Mesothelial cell of epicardium (in vitro differentiated cells): ENCODE measurements at regions not wholly inside any gene's neighbourhood (a gene's known extent, or its start where the extent isn't known, plus 50 kb on each side); places are given as distances from the start of the nearest gene placed in this dataset.
"Not testable (repeated sequence)": the region's sequence is repeated elsewhere in the genome, so short reads cannot be mapped to it uniquely, and the experiment has no call there.

Experiments used
- DNase-seq, 2 experiments: peaks; one replicate each; pipeline ENCODE4 v3.0.0; 2021; ENCODE audit warnings: low spot score in 2 of 2; ENCODE audit not compliant: unreplicated experiment in 2 of 2
- H3K27ac Mint-ChIP-seq: 2 replicates; pipeline ENCODE4 v1.8.0; 2021; ENCODE audit warnings: mixed read lengths
- H3K27me3 Mint-ChIP-seq: 2 replicates; pipeline ENCODE4 v1.8.0; 2021; ENCODE audit warnings: low read depth, mixed read lengths
- H3K36me3 Mint-ChIP-seq: 2 replicates; pipeline ENCODE4 v1.8.0; 2021; ENCODE audit warnings: mixed read lengths
- H3K4me1 Mint-ChIP-seq: 2 replicates; pipeline ENCODE4 v1.8.0; 2021; ENCODE audit warnings: mixed read lengths
- H3K4me3 Mint-ChIP-seq: 2 replicates; pipeline ENCODE4 v1.8.0; 2021; ENCODE audit warnings: mild to moderate bottlenecking, moderate library complexity, mixed read lengths
- H3K9me3 Mint-ChIP-seq: 2 replicates; pipeline ENCODE4 v1.8.0; 2021; ENCODE audit warnings: mixed read lengths
- TF ChIP-seq, protein P1 (sequence below): fragments of 200-600 bp; sonication (generic); IDR thresholded peaks from one replicate; pipeline ENCODE4 v1.5.0; 2021; ENCODE audit warnings: antibody characterized with exemption; ENCODE audit not compliant: unreplicated experiment

DNA sequence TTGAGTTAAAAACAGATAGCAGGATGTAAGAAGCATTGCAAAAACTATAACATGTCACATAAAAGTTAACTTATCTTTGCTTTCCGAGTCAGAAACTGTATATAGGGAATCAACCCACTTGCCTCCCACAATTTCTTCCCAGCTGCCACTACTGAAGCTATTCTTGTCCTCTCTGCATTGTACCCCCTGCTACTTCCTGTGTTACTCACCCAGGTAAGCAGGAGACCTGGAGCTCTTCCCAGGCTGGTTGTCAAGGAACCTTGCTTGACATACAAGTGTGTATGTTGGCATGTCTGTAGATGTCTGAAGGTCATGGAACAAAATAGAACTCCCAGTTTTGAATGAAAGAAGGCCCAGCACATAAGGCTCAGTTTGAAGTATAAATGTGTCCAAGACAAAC, 74.3 kb upstream of the LRRC4C start:
- no peak for DNase-seq
- TF ChIP-seq, protein P1, sequence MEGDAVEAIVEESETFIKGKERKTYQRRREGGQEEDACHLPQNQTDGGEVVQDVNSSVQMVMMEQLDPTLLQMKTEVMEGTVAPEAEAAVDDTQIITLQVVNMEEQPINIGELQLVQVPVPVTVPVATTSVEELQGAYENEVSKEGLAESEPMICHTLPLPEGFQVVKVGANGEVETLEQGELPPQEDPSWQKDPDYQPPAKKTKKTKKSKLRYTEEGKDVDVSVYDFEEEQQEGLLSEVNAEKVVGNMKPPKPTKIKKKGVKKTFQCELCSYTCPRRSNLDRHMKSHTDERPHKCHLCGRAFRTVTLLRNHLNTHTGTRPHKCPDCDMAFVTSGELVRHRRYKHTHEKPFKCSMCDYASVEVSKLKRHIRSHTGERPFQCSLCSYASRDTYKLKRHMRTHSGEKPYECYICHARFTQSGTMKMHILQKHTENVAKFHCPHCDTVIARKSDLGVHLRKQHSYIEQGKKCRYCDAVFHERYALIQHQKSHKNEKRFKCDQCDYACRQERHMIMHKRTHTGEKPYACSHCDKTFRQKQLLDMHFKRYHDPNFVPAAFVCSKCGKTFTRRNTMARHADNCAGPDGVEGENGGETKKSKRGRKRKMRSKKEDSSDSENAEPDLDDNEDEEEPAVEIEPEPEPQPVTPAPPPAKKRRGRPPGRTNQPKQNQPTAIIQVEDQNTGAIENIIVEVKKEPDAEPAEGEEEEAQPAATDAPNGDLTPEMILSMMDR: no peak
- H3K4me3 Mint-ChIP-seq: no peak overlapping the region
- peaks cover 9% of the 10 kb centered on the region for H3K9me3 Mint-ChIP-seq
- H3K27me3 Mint-ChIP-seq: no peaks in the 10 kb centered on the region
- H3K27ac Mint-ChIP-seq: no peak overlapping the region
- no peaks in the 10 kb centered on the region for H3K4me1 Mint-ChIP-seq
- no peaks in the 10 kb centered on the region for H3K36me3 Mint-ChIP-seq

DNA sequence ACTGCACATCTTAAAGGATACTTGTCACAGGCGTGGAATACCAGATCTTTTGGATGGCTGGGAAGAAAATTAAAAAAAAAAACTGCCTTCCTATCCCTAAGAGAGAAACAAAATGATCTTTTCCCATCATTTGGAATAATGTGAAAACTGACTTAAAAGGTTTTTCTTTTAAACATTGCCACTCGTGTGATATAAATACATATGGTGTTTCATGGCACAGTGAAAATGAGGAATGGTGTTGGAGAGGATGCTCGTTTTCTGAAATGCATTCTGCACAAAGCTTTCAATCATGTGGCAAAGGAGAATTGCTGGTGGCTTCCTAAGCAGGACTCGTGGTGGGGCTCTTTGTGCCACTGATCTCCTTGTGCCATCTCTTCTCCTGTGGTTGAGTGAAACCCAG, 74.9 kb upstream of the LRRC4C start:
- no peak overlapping the region for H3K27ac Mint-ChIP-seq
- H3K4me1 Mint-ChIP-seq: no peaks in the 10 kb centered on the region
- H3K9me3 Mint-ChIP-seq: peaks cover 9% of the 10 kb centered on the region
- DNase-seq: no peak
- H3K36me3 Mint-ChIP-seq: no peaks in the 10 kb centered on the region
- H3K4me3 Mint-ChIP-seq: no peak overlapping the region
- TF ChIP-seq, protein P1: no peak
- H3K27me3 Mint-ChIP-seq: no peaks in the 10 kb centered on the region

DNA sequence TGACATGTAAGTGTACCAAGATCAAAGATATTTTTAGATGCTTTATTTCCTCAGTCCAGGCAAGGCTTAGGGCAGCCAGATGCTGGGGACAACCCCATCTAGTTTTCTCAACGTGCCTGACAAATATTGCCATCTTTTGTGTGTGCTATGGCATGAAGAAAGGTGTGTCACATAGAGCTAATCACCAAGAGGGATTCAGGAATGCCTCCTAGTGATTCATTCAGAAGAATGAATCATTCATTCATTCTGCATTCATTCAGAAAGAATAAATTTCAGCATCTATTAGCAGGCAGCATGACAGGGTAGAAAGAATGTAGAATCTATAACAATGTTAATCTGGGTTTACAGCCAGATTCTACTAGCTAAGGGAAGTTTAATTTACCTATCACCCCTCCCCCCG, 75.4 kb upstream of the LRRC4C start:
- no peak overlapping the region for H3K27ac Mint-ChIP-seq
- TF ChIP-seq, protein P1: no peak

DNA sequence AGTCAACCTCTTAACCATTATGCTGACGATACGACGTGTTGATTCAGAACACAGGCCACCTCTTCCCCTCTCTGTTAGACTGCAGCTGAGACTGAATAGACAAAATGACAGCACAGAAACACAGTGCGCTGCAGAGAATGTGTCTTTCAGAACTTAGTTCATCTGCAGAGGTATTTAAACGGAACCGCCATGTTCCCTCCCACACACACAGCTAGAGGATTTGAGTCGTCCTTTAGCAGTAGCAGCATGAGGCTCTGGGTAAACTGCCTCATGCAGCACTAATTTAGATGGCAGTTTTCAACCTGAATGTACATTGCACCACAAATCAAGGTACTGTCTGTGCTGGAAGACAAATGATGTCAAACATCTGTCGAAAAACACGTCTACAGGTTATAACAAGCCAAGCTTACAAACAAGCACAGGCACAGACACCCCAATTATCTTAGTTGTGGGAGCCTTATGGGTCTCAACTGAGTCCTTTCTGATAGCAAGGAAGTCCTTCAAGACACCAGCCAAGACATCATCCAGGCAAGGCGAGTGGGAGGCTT, 76.6 kb upstream of the LRRC4C start:
- Mint-ChIP-seq H3K27me3 (peaks cover 1% of the 10 kb centered on the region), H3K27ac (no peak overlapping the region), H3K4me3 (no peak overlapping the region), H3K36me3 (no peaks in the 10 kb centered on the region), H3K4me1 (no peaks in the 10 kb centered on the region), H3K9me3 (no peaks in the 10 kb centered on the region)
- TF ChIP-seq, protein P1: no peak
- no peak for DNase-seq

More for the DNA sequence above, 75.4 kb upstream of the LRRC4C start:
- Mint-ChIP-seq H3K27me3 (no peaks in the 10 kb centered on the region), H3K4me3 (no peak overlapping the region), H3K4me1 (no peaks in the 10 kb centered on the region), H3K9me3 (peaks cover 5% of the 10 kb centered on the region), H3K36me3 (no peaks in the 10 kb centered on the region)
- DNase-seq: no peak

DNA sequence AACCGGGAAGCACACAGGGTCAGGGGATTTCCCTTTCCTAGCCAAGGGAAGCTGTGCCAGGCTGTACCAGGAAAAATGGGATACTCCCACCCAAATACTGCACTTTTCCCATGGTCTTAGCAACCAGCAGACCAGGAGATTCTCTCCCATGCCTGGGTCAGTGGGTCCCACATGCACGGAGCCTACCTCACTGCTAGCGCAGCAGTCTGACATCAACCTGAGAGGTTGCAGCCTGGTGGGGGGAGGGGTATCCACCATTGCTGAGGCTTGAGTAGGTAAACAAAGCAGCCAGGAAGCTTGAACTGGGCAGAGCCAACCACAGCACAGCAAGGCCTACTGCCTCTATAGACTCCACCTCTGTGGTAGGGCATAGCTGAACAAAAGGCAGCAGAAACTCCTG, 85.5 kb upstream of the LRRC4C start:
- not testable (repeated sequence) for H3K27ac Mint-ChIP-seq, H3K36me3 Mint-ChIP-seq, H3K27me3 Mint-ChIP-seq, H3K4me1 Mint-ChIP-seq, H3K4me3 Mint-ChIP-seq, DNase-seq
- peaks cover 26% of the 10 kb centered on the region for H3K9me3 Mint-ChIP-seq

DNA sequence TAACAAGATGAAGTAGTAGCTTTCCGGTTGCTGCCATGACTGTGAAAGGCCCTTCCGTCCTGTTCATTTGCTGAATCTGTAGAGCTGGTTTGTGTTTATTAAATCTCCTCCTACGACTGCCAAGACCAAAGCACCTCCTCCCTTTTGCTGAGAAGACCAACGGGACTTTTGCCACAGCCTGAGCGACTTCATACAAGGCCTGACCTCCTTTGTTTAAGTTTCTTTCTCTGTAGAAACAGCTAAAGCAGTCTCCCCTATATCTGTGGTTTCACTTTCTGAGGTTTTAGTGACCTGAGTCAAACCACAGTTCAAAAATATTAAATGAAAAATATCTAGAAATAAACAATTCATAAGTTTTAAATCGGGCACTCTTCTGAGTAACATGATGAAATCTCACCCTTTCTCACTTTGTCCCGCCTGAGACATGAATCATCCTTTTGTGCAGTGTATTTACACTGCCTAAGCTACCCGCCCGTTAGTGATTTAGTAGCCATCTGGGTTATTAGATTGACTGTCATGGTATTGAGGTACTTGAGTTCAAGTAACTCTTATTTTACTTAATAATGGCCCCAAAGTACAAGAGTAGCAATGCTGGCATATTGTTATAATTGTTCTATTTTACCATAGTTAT, 119.1 kb upstream of the LRRC4C start:
- Mint-ChIP-seq H3K4me1 (no peaks in the 10 kb centered on the region), H3K27me3 (no peaks in the 10 kb centered on the region), H3K9me3 (no peaks in the 10 kb centered on the region), H3K4me3 (no peak overlapping the region), H3K36me3 (no peaks in the 10 kb centered on the region), H3K27ac (no peak overlapping the region)
- DNase-seq: no peak
- TF ChIP-seq, protein P1: no peak
